Spleen (tissue), 11 donors: ENCODE measurements at regions not wholly inside any gene's neighbourhood (a gene's known extent, or its start where the extent isn't known, plus 50 kb on each side); places are given as distances from the start of the nearest gene placed in this dataset.

Experiments used
- DNase-seq: peaks from one replicate; pipeline ENCODE4 v3.0.0-alpha.2; 2020
- H3K27ac ChIP-seq, 8 donors: fragments of 200-600 bp; sonication (generic) in 7 of 8; 1 replicate in 4 of 8; 2 replicates in 4 of 8; pipeline versions ENCODE4 v1.5.0 to v1.8.0; 2016 to 2021; ENCODE audit warnings: inconsistent platforms in 4 of 8, mild to moderate bottlenecking in 4 of 8, moderate library complexity in 1 of 8
- H3K27me3 ChIP-seq, 7 donors: fragments of 200-600 bp; sonication (generic) in 6 of 7; replicated peaks in 1 of 7; 1 replicate in 4 of 7; 2 replicates in 3 of 7; pipeline versions ENCODE4 v1.5.0 to v1.8.0; 2016 to 2021; ENCODE audit warnings: inconsistent platforms in 3 of 7, mild to moderate bottlenecking in 1 of 7
- H3K36me3 ChIP-seq, 6 donors: fragments of 200-600 bp; sonication (generic) in 5 of 6; 1 replicate in 4 of 6; 2 replicates in 2 of 6; pipeline versions ENCODE4 v1.5.0 to v1.8.0; 2016 to 2021; ENCODE audit warnings: inconsistent platforms in 2 of 6
- H3K4me1 ChIP-seq, 6 donors: fragments of 200-600 bp; sonication (generic) in 5 of 6; 1 replicate in 3 of 6; 2 replicates in 3 of 6; pipeline versions ENCODE4 v1.5.0 to v1.8.0; 2016 to 2021; ENCODE audit warnings: inconsistent platforms in 3 of 6
- H3K4me3 ChIP-seq, 8 donors: fragments of 200-600 bp; sonication (generic) in 7 of 8; 1 replicate in 4 of 8; 2 replicates in 4 of 8; pipeline versions ENCODE4 v1.5.0 to v1.8.0; 2016 to 2021; ENCODE audit warnings: inconsistent platforms in 4 of 8, mild to moderate bottlenecking in 4 of 8, moderate library complexity in 2 of 8
- H3K9me3 ChIP-seq, 8 donors: fragments of 200-600 bp; sonication (generic) in 7 of 8; 1 replicate in 4 of 8; 2 replicates in 4 of 8; pipeline versions ENCODE4 v1.5.0 to v1.8.0; 2016 to 2021; ENCODE audit warnings: inconsistent platforms in 4 of 8
- POLR2A ChIP-seq, 3 donors: fragments of 450-650 bp; IDR thresholded peaks; one replicate each; pipeline ENCODE4 v1.5.1; 2017; ENCODE audit warnings: antibody characterized with exemption in 3 of 3, mild to moderate bottlenecking in 1 of 3
- POLR2AphosphoS5 ChIP-seq, 3 donors: sonication (generic); formaldehyde crosslinking; IDR thresholded peaks; one replicate each; pipeline ENCODE4 v1.5.1; 2017; ENCODE audit warnings: antibody characterized with exemption in 3 of 3
- WGBS, 5 donors: extraction: QIAGEN DNeasy Blood & Tissue Kit in 3 of 5; methylation state at CpG; one replicate each; pipeline versions ENCODE4 v1.1.5 to v1.1.7; 2013 to 2018; 5-methylcytosine and 5-hydroxymethylcytosine counted together
- intact Hi-C: fragments of 100-400 bp; cut with DNase I; formaldehyde crosslinking; loops from one replicate; pipeline ENCODE4 v1.15.0; 2023; ENCODE audit warnings: low total_unique reads
- TF ChIP-seq, protein P1 (sequence below), 11 experiments: fragments of 200-600 bp in 7 of 11; fragments of 450-650 bp in 4 of 11; sonication (generic) in 4 of 11; IDR thresholded peaks in 8 of 11; conservative IDR thresholded peaks in 3 of 11; 1 replicate in 7 of 11; 2 replicates in 4 of 11; pipeline versions ENCODE4 v1.4.0 to v1.8.0; 2016 to 2021; ENCODE audit warnings: antibody characterized with exemption in 11 of 11, inconsistent platforms in 4 of 11, mild to moderate bottlenecking in 1 of 11
- donor health status: healthy with polysubstance abuse.
- donor health status: DM: no; HTN: no; CAD: no; lungs with moderate emphysema.
- donor health status: DM: no; HTN: no; CAD: no.
- donor health status: Bipolar disorder and iron deficiency.
- donor health status: healthy.
- donor health status: DM: no; HTN: no; CAD: no.
- donor health status: DM: yes; HTN: yes; CAD: no.

- WGBS, 5 donors, result 65 to 87% (median 79%) methylated on average over 1 of the region's 1 CpG
- H3K4me1 ChIP-seq, result peaks cover 0 to 20% (median 6%) of the 10 kb centered on the region in 6 donors
- TF ChIP-seq, protein P1, sequence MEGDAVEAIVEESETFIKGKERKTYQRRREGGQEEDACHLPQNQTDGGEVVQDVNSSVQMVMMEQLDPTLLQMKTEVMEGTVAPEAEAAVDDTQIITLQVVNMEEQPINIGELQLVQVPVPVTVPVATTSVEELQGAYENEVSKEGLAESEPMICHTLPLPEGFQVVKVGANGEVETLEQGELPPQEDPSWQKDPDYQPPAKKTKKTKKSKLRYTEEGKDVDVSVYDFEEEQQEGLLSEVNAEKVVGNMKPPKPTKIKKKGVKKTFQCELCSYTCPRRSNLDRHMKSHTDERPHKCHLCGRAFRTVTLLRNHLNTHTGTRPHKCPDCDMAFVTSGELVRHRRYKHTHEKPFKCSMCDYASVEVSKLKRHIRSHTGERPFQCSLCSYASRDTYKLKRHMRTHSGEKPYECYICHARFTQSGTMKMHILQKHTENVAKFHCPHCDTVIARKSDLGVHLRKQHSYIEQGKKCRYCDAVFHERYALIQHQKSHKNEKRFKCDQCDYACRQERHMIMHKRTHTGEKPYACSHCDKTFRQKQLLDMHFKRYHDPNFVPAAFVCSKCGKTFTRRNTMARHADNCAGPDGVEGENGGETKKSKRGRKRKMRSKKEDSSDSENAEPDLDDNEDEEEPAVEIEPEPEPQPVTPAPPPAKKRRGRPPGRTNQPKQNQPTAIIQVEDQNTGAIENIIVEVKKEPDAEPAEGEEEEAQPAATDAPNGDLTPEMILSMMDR (IDR thresholded peaks at IDR 0.05 in 8 of 11, conservative IDR thresholded peaks at IDR 0.05 in 3 of 11), result no peak
- TF ChIP-seq POLR2AphosphoS5 (IDR thresholded peaks at IDR 0.05) (no peak), POLR2A (IDR thresholded peaks at IDR 0.05) (no peak)
- no peak overlapping the region for H3K27ac ChIP-seq
- intact Hi-C loops, result no loop called here
- H3K36me3 ChIP-seq, result no peaks in the 10 kb centered on the region
- peaks cover 0 to 2% (median 0%) of the 10 kb centered on the region in 8 donors for H3K9me3 ChIP-seq
- H3K27me3 ChIP-seq, result no peaks in the 10 kb centered on the region
- no peak overlapping the region for H3K4me3 ChIP-seq
- no peak for DNase-seq
Measured at GRCh38 chr15:56802161-56802560, 68.9 kb upstream of the ZNF280D start.

- intact Hi-C loops, result no loop called here
- Histone ChIP-seq H3K9me3 (peaks cover 0 to 3% (median 0%) of the 10 kb centered on the region in 8 donors), H3K4me1 (no peaks in the 10 kb centered on the region), H3K27ac (no peak overlapping the region), H3K36me3 (no peaks in the 10 kb centered on the region), H3K27me3 (no peaks in the 10 kb centered on the region), H3K4me3 (no peak overlapping the region)
- 77 to 89% (median 82%) methylated on average over 6 of the region's 6 CpGs for WGBS, 5 donors
- TF ChIP-seq, protein P1 (IDR thresholded peaks at IDR 0.05 in 8 of 11, conservative IDR thresholded peaks at IDR 0.05 in 3 of 11), result no peak
- DNase-seq, result no peak
Measured at GRCh38 chr15:56798639-56799038, 65.3 kb upstream of the ZNF280D start.

- intact Hi-C loops, result no loop called here
- H3K4me1 ChIP-seq, result no peaks in the 10 kb centered on the region
- H3K4me3 ChIP-seq, result no peak overlapping the region
- H3K9me3 ChIP-seq, result peaks cover 0 to 11% (median 8%) of the 10 kb centered on the region in 8 donors
- no peak for TF ChIP-seq POLR2A (IDR thresholded peaks at IDR 0.05)
- TF ChIP-seq POLR2AphosphoS5 (IDR thresholded peaks at IDR 0.05), result no peak
- no peak overlapping the region for H3K27ac ChIP-seq
- H3K27me3 ChIP-seq, result no peaks in the 10 kb centered on the region
- H3K36me3 ChIP-seq, result no peaks in the 10 kb centered on the region
- no peak for DNase-seq
- 45 to 64% (median 55%) methylated on average over 1 of the region's 1 CpG for WGBS, 5 donors
Measured at GRCh38 chr15:56797720-56798275, 64.5 kb upstream of the ZNF280D start.

GRCh38 chr15:56795502-56795901, 62.2 kb upstream of the ZNF280D start:
- no peak overlapping the region for H3K27ac ChIP-seq
- H3K9me3 ChIP-seq, result peaks cover 0 to 25% (median 18%) of the 10 kb centered on the region in 8 donors
- no peaks in the 10 kb centered on the region for H3K36me3 ChIP-seq
- no peaks in the 10 kb centered on the region for H3K27me3 ChIP-seq
- no peak overlapping the region for H3K4me3 ChIP-seq
- TF ChIP-seq, protein P1 (IDR thresholded peaks at IDR 0.05 in 8 of 11, conservative IDR thresholded peaks at IDR 0.05 in 3 of 11), result no peak
- TF ChIP-seq POLR2A (IDR thresholded peaks at IDR 0.05), result no peak
- TF ChIP-seq POLR2AphosphoS5 (IDR thresholded peaks at IDR 0.05), result no peak
- DNase-seq, result no peak
- intact Hi-C loops, result no loop called here
- 80 to 92% (median 87%) methylated on average over 4 of the region's 4 CpGs for WGBS, 5 donors
- H3K4me1 ChIP-seq, result no peaks in the 10 kb centered on the region
